Stimulated activated CD4-positive, alpha-beta T cell treated with anti-CD3 and anti-CD28 coated beads, Interleukin-15, amount 100 ng/mL, for 48 hours (primary cell): ENCODE measurements at regions not wholly inside any gene's neighbourhood (a gene's known extent, or its start where the extent isn't known, plus 50 kb on each side); places are given as distances from the start of the nearest gene placed in this dataset.

Experiments
- DNase-seq, 2 donors: peaks; one replicate each; pipeline ENCODE4 v3.0.0-alpha.2; 2020; ENCODE audit warnings: low read depth in 2 of 2

DNA sequence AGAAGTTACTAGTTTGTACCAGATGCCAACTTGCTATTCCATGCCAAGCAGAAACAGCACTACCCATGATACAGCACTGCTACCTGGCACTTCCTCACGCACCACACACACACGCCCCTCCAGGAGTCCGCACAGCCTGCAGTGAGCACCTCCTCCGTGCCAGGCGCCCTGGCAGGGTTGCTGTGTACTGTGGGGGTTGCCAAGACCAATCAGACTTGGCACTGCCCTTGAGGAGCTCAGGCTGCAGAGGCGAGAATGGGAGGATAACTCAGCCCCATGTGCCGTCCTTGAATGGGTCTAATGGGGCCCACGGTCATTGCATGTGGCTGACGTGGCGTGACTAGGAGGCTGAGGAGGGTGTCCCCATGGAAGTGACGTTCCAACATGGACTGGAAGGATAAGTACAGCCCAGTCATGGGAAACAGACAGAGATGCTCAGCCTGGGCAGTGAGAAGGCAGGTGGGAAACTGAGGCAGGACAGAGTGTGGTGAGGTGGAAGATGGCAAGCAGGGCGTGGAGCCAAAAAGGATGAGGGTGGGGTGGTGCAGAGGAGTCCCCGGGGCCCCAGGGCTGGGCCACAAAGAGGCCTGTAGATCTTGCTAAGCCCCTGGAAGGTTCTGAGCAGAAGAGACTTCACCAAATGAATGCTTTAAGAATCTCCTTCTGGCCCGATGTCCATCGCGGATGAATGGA lies 65.3 kb upstream of the C14orf180 start:
- DNase-seq: no peak

DNA sequence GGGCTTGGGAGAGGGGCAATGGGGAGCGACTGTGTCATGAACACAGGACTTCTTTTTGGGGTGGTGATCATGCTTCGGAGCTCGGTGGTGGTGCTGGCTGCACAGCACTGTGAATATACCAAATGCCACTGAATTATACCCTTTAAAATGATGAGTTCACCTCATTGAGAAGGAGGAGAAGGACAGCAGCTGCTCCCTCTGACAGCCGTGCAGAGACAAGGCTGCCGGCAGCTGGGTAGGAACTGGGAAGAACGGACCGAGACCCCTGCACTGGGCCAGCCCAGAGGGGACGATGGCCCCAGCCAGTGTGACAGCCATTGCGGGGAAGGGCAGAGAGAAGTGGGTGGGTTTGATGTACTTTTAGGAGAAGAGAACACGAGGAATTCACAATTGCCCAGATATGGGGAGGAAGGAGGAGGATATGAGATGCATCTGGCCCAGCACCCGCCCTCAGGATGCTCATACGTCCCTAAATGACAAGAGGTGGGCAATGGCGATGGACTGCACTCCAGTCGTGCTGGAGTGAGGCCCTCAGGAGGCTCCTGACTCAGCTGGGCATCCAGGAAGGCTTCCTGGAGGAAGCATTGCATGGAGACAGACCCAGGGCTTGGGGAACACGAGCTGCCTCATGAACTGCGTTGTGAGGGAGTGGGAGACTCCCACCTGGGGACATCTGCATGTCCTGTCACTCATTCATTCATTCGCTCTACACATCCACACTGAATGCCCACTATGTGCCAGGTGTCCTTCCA lies 64.3 kb upstream of the C14orf180 start:
- no peak for DNase-seq

DNA sequence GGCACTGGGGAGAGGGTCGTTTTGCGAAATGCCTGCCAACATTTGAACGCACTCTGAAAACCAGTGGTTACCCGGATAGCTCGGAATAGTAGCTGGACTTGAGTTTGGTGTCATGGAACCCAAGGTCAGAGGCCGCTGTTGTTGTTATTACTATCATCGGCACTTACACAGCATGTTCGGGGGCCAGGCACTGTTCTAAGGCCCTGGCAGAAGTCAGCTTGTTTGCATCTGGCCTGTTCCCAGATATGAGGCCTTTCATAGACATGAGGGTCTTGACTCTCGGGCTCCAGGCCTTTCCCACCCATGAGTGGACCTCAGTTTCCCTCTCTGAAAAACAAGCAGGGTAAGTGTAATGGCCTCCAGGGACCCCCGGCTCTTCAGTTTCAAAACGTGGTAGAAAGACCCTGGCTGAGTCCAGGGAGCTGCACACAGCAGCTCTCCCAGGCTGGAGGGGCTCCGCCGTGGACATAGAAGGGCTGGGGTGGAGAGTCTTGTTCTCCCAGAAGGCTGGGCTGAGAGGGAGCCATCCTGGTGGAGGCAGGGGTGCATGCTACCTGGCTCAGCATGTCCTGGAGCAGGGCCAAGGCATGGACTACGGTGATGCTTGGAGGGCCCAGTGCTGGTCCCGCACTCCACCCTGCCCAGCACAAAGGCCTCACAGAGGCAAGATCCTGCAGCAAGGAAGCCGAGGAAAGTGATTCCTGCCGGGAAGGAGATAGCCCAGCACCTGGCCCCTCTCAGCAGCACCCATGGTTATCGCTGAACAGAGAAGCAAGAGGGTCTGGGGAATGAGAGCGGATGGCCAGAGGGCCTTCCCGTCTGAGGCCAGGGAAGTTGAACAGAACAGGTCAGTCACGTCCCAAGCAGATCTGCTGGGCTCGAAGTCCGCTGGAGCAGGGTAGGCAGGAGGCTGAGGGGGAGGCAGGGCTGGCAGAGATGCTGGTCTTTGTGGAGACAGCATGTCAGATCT lies 63.5 kb upstream of the C14orf180 start:
- DNase-seq: no peak

DNA sequence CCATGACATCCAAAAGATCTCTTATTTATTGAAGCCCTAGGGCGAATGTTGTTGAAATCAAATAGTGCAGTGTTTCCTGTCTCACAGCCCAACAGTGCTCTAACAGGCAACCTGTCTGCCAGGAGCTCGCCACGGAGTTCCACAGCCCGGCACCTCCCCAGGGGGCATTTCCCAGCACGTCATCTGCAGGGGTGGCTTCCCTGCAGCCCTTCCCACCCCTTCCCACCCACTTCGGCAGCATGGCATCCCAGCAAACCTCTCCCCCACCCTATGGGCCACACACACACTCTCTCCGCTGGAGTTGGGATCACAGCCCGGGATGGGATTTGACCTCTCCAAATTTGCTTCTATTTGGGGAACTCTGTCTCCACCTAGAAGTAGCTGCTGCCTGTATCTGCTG lies 62.7 kb upstream of the C14orf180 start:
- DNase-seq: no peak

DNA sequence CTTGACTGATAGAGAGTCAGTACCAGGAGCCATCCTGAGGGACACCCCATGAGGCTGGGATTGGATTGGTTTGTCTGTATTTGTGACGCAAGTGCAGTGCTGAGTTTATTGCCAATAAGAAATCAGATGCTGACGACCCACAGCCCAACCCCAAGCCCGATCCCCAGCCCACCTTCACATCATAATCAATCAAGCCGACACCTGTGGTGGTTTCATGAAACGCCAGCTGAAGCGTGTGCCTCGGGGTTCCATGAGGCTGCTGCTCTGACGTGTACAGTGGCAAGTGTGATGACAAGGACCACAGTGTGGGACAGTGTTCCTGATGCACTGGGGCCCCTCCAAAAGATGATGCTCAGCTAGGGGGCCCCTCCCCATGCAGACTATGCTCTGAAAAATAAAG lies 62.1 kb upstream of the C14orf180 start:
- no peak for DNase-seq

DNA sequence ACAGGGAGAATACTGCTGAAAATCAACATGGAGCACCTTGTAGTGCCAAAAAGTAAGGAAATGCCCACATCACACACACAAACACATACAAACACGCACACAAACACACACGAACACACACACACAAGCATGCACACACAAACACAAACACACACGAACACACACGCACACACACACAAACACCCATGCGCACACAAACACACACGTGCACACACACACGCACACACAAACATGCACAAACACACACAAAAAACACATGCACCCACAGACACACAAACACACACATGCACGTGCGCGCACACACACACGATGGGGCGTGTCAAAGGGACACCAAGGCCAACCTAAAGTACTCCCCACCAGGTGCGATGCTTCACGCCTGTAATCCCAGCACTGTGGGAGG lies 61.7 kb upstream of the C14orf180 start:
- DNase-seq: no peak

DNA sequence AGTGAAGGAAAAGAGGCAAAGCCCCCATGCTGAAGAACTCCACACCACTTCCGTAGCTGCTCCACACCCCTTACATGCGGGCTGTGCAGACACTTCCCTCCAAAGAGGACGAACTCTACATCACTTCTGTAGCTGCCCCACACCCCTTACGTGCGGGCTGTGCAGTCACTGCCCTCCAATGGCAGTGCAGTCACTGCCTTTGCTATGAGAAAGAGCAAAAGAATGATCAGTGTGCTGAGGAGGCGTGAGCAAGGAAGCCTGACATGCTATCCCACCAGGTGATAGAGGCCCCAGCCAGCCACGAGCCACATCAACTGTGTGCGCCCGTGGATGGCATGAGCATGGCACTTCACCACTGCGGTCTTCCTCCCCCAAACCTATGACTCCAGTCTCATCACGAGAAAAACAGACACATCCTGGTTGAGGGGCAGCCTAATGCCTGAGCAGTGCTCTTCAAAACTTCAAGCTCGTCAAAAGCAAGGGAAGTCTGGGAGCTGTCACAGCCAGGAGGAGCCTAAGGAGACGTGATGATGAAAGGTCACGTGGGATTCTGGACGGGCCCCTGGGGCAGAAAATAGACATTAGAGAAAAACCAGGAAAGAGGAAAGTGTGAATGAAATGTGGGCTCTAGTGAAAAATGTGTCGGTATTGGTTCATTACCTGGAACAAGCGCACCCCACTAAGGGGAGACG lies 60.8 kb upstream of the C14orf180 start:
- DNase-seq: no peak

DNA sequence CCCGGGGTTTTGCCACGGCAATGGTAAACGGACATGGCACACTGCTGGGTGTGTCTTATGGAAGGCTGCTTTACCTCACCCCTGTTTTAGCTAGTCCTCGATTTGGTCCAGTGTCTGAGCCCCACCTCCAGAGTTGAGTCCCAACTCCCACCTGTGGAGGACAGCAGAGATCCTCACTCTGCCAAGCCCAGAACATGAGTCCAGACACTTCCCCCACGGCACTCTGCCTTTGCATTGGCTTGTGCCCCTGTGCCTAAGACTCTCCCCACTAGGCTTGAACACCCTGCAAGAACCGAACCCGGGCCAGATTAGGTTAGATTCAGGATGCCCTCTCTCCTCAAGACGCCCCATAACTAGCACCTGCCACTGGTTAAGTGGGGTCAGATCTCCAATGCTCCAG lies 59.8 kb upstream of the C14orf180 start:
- no peak for DNase-seq

DNA sequence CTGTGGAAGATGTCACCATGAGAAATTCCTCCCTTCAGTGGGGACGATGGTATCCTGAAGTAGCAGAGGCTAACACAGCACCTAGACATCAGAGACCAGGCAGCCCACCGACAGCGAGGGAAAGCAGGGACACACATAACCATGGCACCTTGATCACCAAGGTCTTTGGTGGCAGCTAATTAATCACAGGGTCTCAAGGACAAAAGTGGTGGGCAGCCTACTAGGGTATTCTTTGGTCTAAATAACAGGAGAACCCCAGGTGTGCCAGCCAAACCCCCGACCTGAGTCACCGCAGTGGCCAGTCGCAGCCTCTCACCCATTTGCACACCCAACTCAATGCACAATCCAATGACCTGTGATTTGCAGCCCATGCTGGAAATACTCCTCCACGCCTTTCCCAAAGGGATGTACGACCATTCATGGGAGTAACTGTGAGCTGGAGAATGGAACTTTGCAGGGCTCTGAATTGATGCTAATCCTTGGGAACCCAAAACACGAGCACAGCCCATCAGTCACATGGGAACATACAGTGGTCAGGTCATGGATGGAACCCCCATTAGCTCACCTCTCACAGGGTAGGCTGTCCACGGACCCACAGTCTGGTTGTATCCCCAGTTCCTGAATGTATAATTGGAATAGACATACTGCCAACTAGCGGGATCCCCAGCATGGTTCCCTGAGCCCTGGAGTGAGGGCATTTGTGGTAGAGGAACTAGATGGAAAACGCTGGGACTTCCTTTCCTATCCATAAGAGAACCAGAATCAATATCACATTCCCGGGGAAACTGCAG lies 58.7 kb upstream of the C14orf180 start:
- DNase-seq: no peak

DNA sequence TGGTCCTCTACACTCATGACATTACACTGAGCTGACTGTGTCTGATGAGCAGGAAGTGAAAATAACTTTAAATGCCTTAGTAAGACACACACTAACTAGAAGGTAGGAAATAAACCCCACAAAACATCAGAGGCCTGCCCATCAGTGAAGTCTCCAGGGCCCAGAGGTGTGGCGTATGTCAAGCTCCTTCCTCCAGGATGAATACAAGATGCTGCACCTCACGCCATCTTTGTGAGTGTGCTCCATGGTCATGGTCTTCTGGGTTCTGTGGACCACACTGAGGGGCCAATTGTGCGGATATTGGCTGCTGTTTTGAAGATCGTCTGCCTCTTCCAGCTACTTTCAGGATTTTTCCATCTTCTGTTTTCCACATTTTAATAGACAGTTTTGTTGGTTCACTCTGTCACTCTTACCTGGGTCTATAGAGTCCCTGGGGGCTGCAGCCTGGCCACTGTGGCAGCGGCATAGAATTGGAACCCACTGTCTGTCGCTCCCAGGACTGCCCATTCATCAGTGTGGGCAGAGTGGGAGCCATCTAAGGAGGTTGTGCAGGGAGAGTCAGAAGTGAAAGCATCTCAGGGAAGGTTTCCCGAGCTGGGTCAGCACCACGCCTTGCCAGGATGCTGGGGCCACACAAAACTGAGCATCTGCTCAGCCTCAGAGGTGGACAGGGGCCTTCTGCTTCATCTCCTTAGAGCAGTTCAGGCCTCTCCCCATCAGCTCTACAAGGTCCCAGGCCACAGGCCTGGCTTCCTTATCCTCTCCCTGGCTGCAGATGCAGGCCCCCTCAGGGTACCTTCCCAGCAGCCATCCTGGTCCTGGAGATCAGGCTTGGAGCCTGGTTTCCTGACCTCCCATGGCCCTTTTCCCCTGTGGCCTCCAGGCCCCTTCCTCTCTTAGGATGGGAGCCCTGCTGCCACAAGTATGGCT lies 57.5 kb upstream of the C14orf180 start:
- DNase-seq: no peak

DNA sequence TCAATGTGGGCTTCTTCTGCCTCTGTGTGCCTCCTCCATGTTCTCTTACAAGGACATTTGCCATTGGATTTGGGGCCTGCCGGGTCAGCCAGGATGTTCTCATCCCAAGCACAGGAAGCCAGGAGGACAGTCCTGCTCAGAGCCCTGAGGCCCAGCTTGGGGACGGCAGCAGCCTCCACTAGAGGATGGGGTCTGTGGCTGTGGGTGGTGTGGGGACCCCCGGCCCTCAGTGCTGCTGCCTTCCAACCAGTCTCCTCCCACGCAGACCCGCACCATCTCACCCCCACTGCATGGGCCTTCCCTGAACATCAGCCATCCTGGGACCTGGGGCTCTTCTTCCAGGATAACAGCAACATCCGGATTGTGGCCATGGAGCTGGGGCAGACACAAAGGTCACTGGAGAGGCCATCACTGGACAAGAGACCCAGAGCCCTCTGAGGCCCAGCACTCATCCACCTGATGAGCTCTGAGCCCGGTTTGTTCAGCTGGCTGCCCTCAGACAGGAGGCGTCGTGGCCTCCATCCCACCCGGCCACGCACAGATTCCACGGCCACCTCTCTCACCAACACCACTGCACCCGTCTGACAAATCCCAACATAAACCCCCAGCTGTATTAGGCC lies 56.5 kb upstream of the C14orf180 start:
- no peak for DNase-seq

DNA sequence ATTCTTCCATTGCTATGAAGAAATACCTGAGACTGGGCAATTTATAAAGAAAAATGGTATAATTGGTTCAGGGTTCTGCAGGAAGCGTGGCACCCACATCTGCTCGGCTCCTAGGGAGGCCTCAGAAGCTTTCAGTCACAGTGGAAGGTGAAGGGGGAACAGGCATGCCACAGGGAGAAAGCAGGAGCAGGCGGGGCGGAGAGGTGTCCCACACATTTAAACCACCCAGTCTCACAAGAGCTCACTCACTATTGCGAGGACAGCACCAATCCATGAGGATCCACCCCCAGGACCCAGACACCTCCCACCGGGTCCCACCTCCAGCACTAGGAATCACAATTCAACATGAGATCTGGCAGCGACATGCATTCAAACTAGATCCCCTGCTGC lies 56.0 kb upstream of the C14orf180 start:
- DNase-seq: no peak

DNA sequence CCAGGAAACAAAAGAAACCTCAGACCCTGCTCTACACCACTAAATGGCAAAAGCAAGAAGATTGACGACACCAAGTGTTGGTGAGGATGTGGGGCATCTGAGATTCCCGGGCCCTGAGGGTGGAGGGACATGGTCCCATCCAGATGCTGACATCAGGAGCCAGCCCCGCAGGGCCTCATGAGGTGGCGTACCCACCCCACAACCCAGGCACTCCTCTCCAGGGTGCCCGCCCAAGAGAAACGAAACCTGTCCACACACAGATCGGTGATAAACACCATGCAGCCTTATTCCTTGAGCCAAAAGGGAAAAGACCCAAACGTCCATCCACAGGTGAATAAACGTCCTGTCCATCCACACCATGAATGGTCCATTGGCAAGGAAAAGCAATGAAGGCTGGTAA lies 54.8 kb upstream of the C14orf180 start:
- DNase-seq: no peak

DNA sequence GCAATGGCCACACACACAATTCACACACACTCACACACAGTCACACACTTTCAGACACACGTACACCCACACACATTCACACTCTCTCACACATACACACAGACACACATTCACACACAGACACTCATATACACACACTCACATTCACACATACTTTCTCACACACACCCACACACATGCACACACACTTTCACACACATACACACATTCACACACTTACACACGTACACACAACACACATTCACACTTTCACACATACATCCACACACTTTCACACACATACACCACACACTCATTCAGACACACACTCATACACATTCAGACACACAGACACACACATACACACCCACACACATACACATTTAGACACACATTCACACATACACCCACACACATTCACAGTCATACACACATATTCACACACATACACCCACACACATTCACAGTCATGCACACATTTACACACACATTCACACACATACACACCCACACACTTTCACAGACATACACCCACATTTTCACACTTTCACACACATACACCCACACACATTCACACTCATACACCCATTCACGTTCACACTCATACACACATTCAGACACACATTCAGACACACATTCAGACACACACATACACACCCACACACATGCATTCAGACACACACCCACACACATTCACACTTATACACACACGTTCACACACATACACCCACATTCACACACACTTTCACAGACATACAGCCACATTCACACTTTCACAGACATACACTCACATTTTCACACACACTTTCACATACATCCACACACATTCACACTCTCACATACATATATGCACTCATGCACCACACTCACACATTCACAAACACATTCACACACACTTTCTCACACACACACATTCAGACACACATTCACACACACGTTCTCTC lies 52.6 kb upstream of the C14orf180 start:
- DNase-seq: no peak

DNA sequence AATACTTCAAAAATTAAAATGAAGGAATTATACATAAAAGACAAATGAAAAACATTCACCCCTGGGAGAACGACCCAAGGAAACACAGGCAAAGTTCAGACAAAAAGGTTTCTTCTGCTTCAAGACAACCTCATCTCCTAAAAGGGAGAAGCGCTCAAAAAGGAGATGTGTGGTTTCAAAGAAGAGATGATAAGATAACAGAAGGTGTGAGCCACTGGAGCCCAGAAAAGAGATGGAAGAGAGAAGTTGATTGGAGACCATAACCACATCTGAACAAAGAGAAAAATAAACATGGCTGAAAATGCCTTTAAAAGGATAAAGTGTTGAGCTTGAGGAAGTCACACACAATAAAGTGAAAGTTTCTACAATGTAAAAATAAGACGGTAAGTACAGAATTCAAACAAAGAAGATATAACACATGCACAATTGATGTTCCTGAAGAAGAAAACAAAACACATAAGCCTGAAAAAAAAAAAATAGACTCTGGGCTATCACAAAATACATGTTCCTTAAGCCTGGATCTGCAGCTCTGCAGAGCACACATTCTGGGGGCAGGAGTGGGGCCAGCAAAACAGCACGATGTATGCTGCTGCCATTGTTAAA lies 51.6 kb upstream of the C14orf180 start:
- DNase-seq: no peak

DNA sequence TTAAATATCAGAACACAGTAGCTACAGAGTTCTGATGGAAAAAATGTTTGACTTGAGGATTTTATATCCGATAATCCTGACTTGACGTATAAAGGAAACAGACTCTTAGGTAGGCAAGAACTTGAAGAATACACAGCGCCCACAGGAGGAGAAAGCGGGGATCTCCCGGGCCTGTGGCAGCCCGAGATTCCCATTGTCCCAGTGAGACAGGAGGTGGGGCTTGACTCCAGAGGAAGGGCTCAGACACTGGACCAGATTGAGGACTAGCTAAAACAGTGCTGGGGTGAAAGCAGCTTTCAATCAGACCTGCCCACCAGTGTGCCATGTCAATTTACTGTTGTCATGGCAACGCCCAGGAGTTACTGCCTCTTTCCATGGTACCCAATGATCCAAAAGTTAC lies 51.1 kb upstream of the C14orf180 start:
- no peak for DNase-seq
